ENCODE measurements at regions not wholly inside any gene's neighbourhood (a gene's known extent, or its start where the extent isn't known, plus 50 kb on each side); places are given as distances from the start of the nearest gene placed in this dataset.

GRCh38 chrX:8960957-8961468 is 72.9 kb downstream of the FAM9B start:
- Histone ChIP-seq H3K79me2 (ENCODE audit: insufficient read depth, low read length) (no peaks in the 10 kb centered on the region), H3K36me3 (ENCODE audit: low read length) (no peaks in the 10 kb centered on the region), H3K27me3 (ENCODE audit: low read length) (no peaks in the 10 kb centered on the region), H2AFZ (ENCODE audit: low read depth, low read length, severe bottlenecking) (no peak overlapping the region), H4K20me1 (ENCODE audit: low read depth, low read length) (no peaks in the 10 kb centered on the region), H3K9me3 (ENCODE audit: insufficient read depth, low read length) (no peaks in the 10 kb centered on the region), H3K4me2 (ENCODE audit: low read depth, low read length, poor library complexity, severe bottlenecking) (no peak overlapping the region), H3K9ac (ENCODE audit: low read length) (no peak overlapping the region), H3K4me3 (ENCODE audit: insufficient read depth, low read length, poor library complexity, severe bottlenecking) (no peak overlapping the region), H3F3A (ENCODE audit: insufficient read depth) (no peaks in the 10 kb centered on the region), H3K9me2 (replicated peaks; ENCODE audit: insufficient read depth, low read length) (no peaks in the 10 kb centered on the region), H3K27ac (ENCODE audit: low read depth, low read length) (no peak overlapping the region)
- no peak for TF ChIP-seq EZH2phosphoT487 (conservative IDR thresholded peaks at IDR 0.05; ENCODE audit: low read length)

DNA sequence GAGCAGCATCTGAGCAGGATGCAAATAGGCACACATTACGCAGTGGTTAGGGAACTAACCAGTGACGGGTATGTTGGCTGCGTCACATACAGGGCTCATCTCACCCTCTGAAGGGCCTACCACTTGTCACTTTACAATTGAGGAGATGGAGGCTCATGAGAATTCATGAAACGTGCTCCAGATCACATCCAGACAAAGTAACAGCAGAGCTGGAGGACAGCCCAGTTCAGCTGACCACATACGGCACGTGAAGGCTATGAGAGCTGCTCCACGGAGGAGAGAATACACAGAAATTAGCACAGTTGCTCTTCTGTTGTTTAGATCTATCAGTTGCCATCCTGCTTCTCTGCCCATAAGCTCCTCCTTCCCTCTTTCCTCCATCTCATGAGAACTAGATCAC is 78.4 kb downstream of the FAM9B start:
- Histone ChIP-seq H3K9me2 (replicated peaks; ENCODE audit: insufficient read depth, low read length) (no peaks in the 10 kb centered on the region), H3K4me3 (ENCODE audit: insufficient read depth, low read length, poor library complexity, severe bottlenecking) (no peak overlapping the region), H2AFZ (ENCODE audit: low read depth, low read length, severe bottlenecking) (no peak overlapping the region), H3K36me3 (ENCODE audit: low read length) (no peaks in the 10 kb centered on the region), H3F3A (ENCODE audit: insufficient read depth) (no peaks in the 10 kb centered on the region), H3K27ac (ENCODE audit: low read depth, low read length) (no peak overlapping the region), H3K79me2 (ENCODE audit: insufficient read depth, low read length) (no peaks in the 10 kb centered on the region), H3K4me2 (ENCODE audit: low read depth, low read length, poor library complexity, severe bottlenecking) (no peak overlapping the region), H3K27me3 (ENCODE audit: low read length) (no peaks in the 10 kb centered on the region), H3K9ac (ENCODE audit: low read length) (no peak overlapping the region), H4K20me1 (ENCODE audit: low read depth, low read length) (no peaks in the 10 kb centered on the region), H3K9me3 (ENCODE audit: insufficient read depth, low read length) (no peaks in the 10 kb centered on the region)
- TF ChIP-seq EZH2phosphoT487 (conservative IDR thresholded peaks at IDR 0.05; ENCODE audit: low read length) = no peak
- TF ChIP-seq CTCF (IDR thresholded peaks at IDR 0.05; ENCODE audit: insufficient read depth, low read length, poor library complexity, severe bottlenecking) = no peak

DNA sequence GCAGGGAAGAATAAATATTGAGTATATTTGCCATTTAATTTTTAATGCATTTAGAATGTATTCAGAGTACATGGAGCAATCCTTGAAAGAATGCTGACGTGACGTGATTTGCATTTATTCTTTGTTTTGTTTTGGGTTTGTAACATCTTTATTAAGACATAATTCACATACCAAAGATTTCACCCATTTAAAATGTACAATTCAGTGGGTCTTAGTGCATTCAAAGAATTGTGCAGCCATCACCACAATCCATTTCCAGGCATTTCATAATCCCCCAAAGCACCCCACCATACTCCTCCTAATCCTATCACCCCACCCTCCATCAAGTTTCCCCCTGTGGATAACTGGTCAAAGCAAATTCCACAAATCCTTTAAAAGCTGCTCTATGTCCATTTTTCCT is 87.4 kb downstream of the FAM9B start:
- H3K9me2 ChIP-seq (replicated peaks; ENCODE audit: insufficient read depth, low read length) = no peaks in the 10 kb centered on the region
- no peaks in the 10 kb centered on the region for H3K27me3 ChIP-seq (ENCODE audit: low read length)
- H2AFZ ChIP-seq (ENCODE audit: low read depth, low read length, severe bottlenecking) = no peak overlapping the region
- H3K79me2 ChIP-seq (ENCODE audit: insufficient read depth, low read length) = no peaks in the 10 kb centered on the region
- TF ChIP-seq EZH2phosphoT487 (conservative IDR thresholded peaks at IDR 0.05; ENCODE audit: low read length) (no peak), CTCF (IDR thresholded peaks at IDR 0.05; ENCODE audit: insufficient read depth, low read length, poor library complexity, severe bottlenecking) (no peak)
- no peak overlapping the region for H3K27ac ChIP-seq (ENCODE audit: low read depth, low read length)
- no peak overlapping the region for H3K4me2 ChIP-seq (ENCODE audit: low read depth, low read length, poor library complexity, severe bottlenecking)
- no peaks in the 10 kb centered on the region for H4K20me1 ChIP-seq (ENCODE audit: low read depth, low read length)
- H3K36me3 ChIP-seq (ENCODE audit: low read length) = no peaks in the 10 kb centered on the region
- H3K9ac ChIP-seq (ENCODE audit: low read length) = no peak overlapping the region
- no peaks in the 10 kb centered on the region for H3K9me3 ChIP-seq (ENCODE audit: insufficient read depth, low read length)
- H3K4me3 ChIP-seq (ENCODE audit: insufficient read depth, low read length, poor library complexity, severe bottlenecking) = no peak overlapping the region
- no peaks in the 10 kb centered on the region for H3F3A ChIP-seq (ENCODE audit: insufficient read depth)

- Histone ChIP-seq H3K27me3 (ENCODE audit: low read length) (no peaks in the 10 kb centered on the region), H3K9me3 (ENCODE audit: insufficient read depth, low read length) (no peaks in the 10 kb centered on the region), H3K4me2 (ENCODE audit: low read depth, low read length, poor library complexity, severe bottlenecking) (no peak overlapping the region), H3K79me2 (ENCODE audit: insufficient read depth, low read length) (no peaks in the 10 kb centered on the region), H3F3A (ENCODE audit: insufficient read depth) (no peaks in the 10 kb centered on the region), H3K9me2 (replicated peaks; ENCODE audit: insufficient read depth, low read length) (no peaks in the 10 kb centered on the region), H3K36me3 (ENCODE audit: low read length) (no peaks in the 10 kb centered on the region), H2AFZ (ENCODE audit: low read depth, low read length, severe bottlenecking) (no peak overlapping the region), H4K20me1 (ENCODE audit: low read depth, low read length) (no peaks in the 10 kb centered on the region), H3K27ac (ENCODE audit: low read depth, low read length) (no peak overlapping the region), H3K9ac (ENCODE audit: low read length) (no peak overlapping the region), H3K4me3 (ENCODE audit: insufficient read depth, low read length, poor library complexity, severe bottlenecking) (no peak overlapping the region)
- no peak for TF ChIP-seq CTCF (IDR thresholded peaks at IDR 0.05; ENCODE audit: insufficient read depth, low read length, poor library complexity, severe bottlenecking)
These were observed 94.6 kb downstream of the FAM9B start for GRCh38 chrX:8939322-8939721.
